H1 (cell line): ENCODE measurements at regions not wholly inside any gene's neighbourhood (a gene's known extent, or its start where the extent isn't known, plus 50 kb on each side); places are given as distances from the start of the nearest gene placed in this dataset.

Experiments
- CTCF ChIA-PET: fragments of 300-600 bp; sonication (Branson Sonifier 250); formaldehyde crosslinking; loops from one replicate; lab custom pipeline; 2021; ENCODE audit not compliant: partially characterized antibody; lab: Charles Lee
- POLR2A ChIA-PET: fragments of 300-600 bp; sonication (Branson Sonifier 250); formaldehyde crosslinking; loops from one replicate; lab custom pipeline; 2021; ENCODE audit warnings: inconsistent platforms; ENCODE audit not compliant: partially characterized antibody; lab: Charles Lee
- DNase-seq, 2 experiments: peaks; one replicate each; pipeline versions ENCODE4 v3.0.0 to v3.0.0-alpha.2; 2010 to 2022; ENCODE audit warnings: low spot score in 2 of 2, low read depth in 1 of 2, mixed read lengths in 1 of 2
- FAIRE-seq: peaks from 2 replicates; lab custom pipeline; 2011; peaks lifted over from hg19 to GRCh38; lab: Jason Lieb, UNC
- H2AFZ ChIP-seq: 2 replicates; pipeline ENCODE4 v1.8.1; 2012; ENCODE audit warnings: low read length, inconsistent platforms
- H2AK5ac ChIP-seq: 2 replicates; pipeline ENCODE4 v1.6.1; 2013; ENCODE audit warnings: low read depth, low read length
- H2BK120ac ChIP-seq: replicated peaks from 2 replicates; pipeline ENCODE3; 2013; ENCODE audit warnings: low read depth, low read length, inconsistent platforms
- H2BK12ac ChIP-seq: 2 replicates; pipeline ENCODE4 v1.6.1; 2013; ENCODE audit warnings: low read depth, low read length
- H2BK15ac ChIP-seq: 2 replicates; pipeline ENCODE4 v1.6.1; 2013; ENCODE audit warnings: low read length
- H2BK20ac ChIP-seq: 2 replicates; pipeline ENCODE4 v1.6.1; 2013; ENCODE audit warnings: low read length
- H2BK5ac ChIP-seq: 2 replicates; pipeline ENCODE4 v1.6.1; 2013; ENCODE audit warnings: low read depth, low read length
- H3K14ac ChIP-seq: 2 replicates; pipeline ENCODE4 v1.6.1; 2013; ENCODE audit warnings: inconsistent platforms; ENCODE audit not compliant: insufficient read length
- H3K18ac ChIP-seq: 2 replicates; pipeline ENCODE4 v1.6.1; 2013; ENCODE audit warnings: low read length; ENCODE audit errors: extremely low read depth
- H3K23ac ChIP-seq: 2 replicates; pipeline ENCODE4 v1.6.1; 2013; ENCODE audit warnings: inconsistent platforms; ENCODE audit not compliant: insufficient read length
- H3K23me2 ChIP-seq: 2 replicates; pipeline ENCODE4 v1.6.1; 2013; ENCODE audit warnings: low read depth, low read length
- H3K27ac ChIP-seq: 2 replicates; pipeline ENCODE4 v1.6.1; 2011; ENCODE audit warnings: low read depth, low read length, inconsistent platforms
- H3K27me3 ChIP-seq, 4 experiments: replicated peaks in 1 of 4; 1 replicate in 1 of 4; 2 replicates in 3 of 4; pipeline versions ENCODE4 v1.6.1 to v1.8.1; 2011 to 2013; ENCODE audit warnings: low read length in 3 of 4, mild to moderate bottlenecking in 3 of 4, inconsistent platforms in 2 of 4, mixed read lengths in 2 of 4, moderate library complexity in 1 of 4; ENCODE audit not compliant: control insufficient read depth in 3 of 4, insufficient read depth in 3 of 4; ENCODE audit errors: extremely low read depth in 1 of 4
- H3K36me3 ChIP-seq, 4 experiments: 2 replicates each; pipeline versions ENCODE4 v1.6.1 to v1.8.1; 2011 to 2013; ENCODE audit warnings: mild to moderate bottlenecking in 4 of 4, low read length in 3 of 4, moderate library complexity in 2 of 4, control low read depth in 1 of 4, inconsistent platforms in 1 of 4; ENCODE audit not compliant: insufficient read depth in 4 of 4, control insufficient read depth in 2 of 4
- H3K4ac ChIP-seq: replicated peaks from 2 replicates; pipeline ENCODE3; 2013; ENCODE audit warnings: low read length, low read depth, mixed read lengths, inconsistent platforms; ENCODE audit not compliant: insufficient read length
- H3K4me1 ChIP-seq, 4 experiments: replicated peaks in 1 of 4; 1 replicate in 1 of 4; 2 replicates in 3 of 4; pipeline versions ENCODE4 v1.6.1 to v1.8.1; 2011 to 2013; ENCODE audit warnings: low read length in 3 of 4, inconsistent platforms in 2 of 4, mixed read lengths in 1 of 4; ENCODE audit not compliant: insufficient read depth in 4 of 4, control insufficient read depth in 3 of 4
- H3K4me2 ChIP-seq, 2 experiments: 2 replicates each; pipeline versions ENCODE4 v1.6.1 to v1.8.1; 2011 to 2013; ENCODE audit warnings: low read depth in 2 of 2, low read length in 2 of 2, control low read depth in 1 of 2, inconsistent platforms in 1 of 2, mild to moderate bottlenecking in 1 of 2; ENCODE audit not compliant: insufficient read depth in 1 of 2
- H3K4me3 ChIP-seq, 4 experiments: fragments of 200-600, 300-600 bp in 1 of 4; sonication (generic), shearing (Covaris generic), sonication (Bioruptor Twin) in 1 of 4; 2 replicates each; pipeline versions ENCODE4 v1.5.1 to v1.8.1; 2011 to 2016; ENCODE audit warnings: low read length in 4 of 4, low read depth in 3 of 4, control low read depth in 2 of 4, inconsistent platforms in 2 of 4, mild to moderate bottlenecking in 2 of 4, mixed read lengths in 1 of 4, moderate library complexity in 1 of 4; ENCODE audit not compliant: insufficient read depth in 2 of 4; ENCODE audit errors: extremely low read depth in 1 of 4
- H3K56ac ChIP-seq: replicated peaks from 2 replicates; pipeline ENCODE3; 2013; ENCODE audit warnings: low read depth, mild to moderate bottlenecking, mixed read lengths, low read length, inconsistent platforms; ENCODE audit not compliant: insufficient read length
- H3K79me1 ChIP-seq: 2 replicates; pipeline ENCODE4 v1.6.1; 2013; ENCODE audit warnings: low read depth, low read length, control low read depth
- H3K79me2 ChIP-seq, 2 experiments: 2 replicates each; pipeline versions ENCODE4 v1.6.1 to v1.8.1; 2012 to 2013; ENCODE audit warnings: low read length in 2 of 2, mild to moderate bottlenecking in 2 of 2, inconsistent platforms in 1 of 2; ENCODE audit not compliant: insufficient read depth in 2 of 2, control insufficient read depth in 1 of 2
- H3K9ac ChIP-seq, 4 experiments: replicated peaks in 1 of 4; 1 replicate in 1 of 4; 2 replicates in 3 of 4; pipeline versions ENCODE4 v1.6.1 to v1.8.1; 2011 to 2013; ENCODE audit warnings: low read depth in 3 of 4, low read length in 3 of 4, control low read depth in 2 of 4, mild to moderate bottlenecking in 2 of 4, moderate library complexity in 2 of 4, inconsistent platforms in 1 of 4; ENCODE audit errors: extremely low read depth in 1 of 4
- H3K9me3 ChIP-seq, 2 experiments: 2 replicates each; pipeline versions ENCODE4 v1.6.1 to v1.8.1; 2012 to 2013; ENCODE audit warnings: mild to moderate bottlenecking in 2 of 2, moderate library complexity in 2 of 2, control low read depth in 1 of 2, inconsistent platforms in 1 of 2, low read depth in 1 of 2, low read length in 1 of 2, mixed read lengths in 1 of 2; ENCODE audit not compliant: insufficient read depth in 2 of 2
- H4K20me1 ChIP-seq, 2 experiments: replicated peaks in 1 of 2; 2 replicates each; pipeline versions ENCODE3 to v1.8.1; 2011 to 2013; ENCODE audit warnings: inconsistent platforms in 2 of 2, low read length in 2 of 2, mild to moderate bottlenecking in 1 of 2; ENCODE audit not compliant: insufficient read depth in 2 of 2, control insufficient read depth in 1 of 2
- H4K5ac ChIP-seq: 2 replicates; pipeline ENCODE4 v1.6.1; 2013; ENCODE audit warnings: low read length, low read depth, mixed read lengths, inconsistent platforms; ENCODE audit not compliant: insufficient read length
- H4K8ac ChIP-seq: 2 replicates; pipeline ENCODE4 v1.8.0; 2013; ENCODE audit warnings: mild to moderate bottlenecking, moderate library complexity, low read length, inconsistent platforms; ENCODE audit not compliant: insufficient read depth; ENCODE audit errors: extremely low read depth
- H4K91ac ChIP-seq: replicated peaks from 2 replicates; pipeline ENCODE3; 2013; ENCODE audit warnings: low read length, mixed read lengths, inconsistent platforms; ENCODE audit not compliant: insufficient read length
- SP2 ChIP-seq: IDR thresholded peaks from 2 replicates; pipeline ENCODE4 v1.6.1; 2012; ENCODE audit warnings: mild to moderate bottlenecking, low read length, inconsistent platforms
- WGBS, 2 experiments: shearing (Covaris generic) in 1 of 2; methylation state at CpG; one replicate each; pipeline versions ENCODE4 v1.1.6 to v1.1.7; 2013 to 2015; ENCODE audit warnings: low lambda C conversion rate in 2 of 2, mixed read lengths in 2 of 2, inconsistent platforms in 1 of 2, low coverage in 1 of 2, missing lambda C conversion rate in 1 of 2; ENCODE audit not compliant: insufficient replicate concordance in 2 of 2, insufficient coverage in 1 of 2, insufficient read length in 1 of 2; ENCODE audit errors: extremely low coverage in 1 of 2, missing lambda C conversion rate in 1 of 2; 5-methylcytosine and 5-hydroxymethylcytosine counted together

GRCh38 chr11:39434466-39434865, 2025.0 kb downstream of the LRRC4C start:
- Histone ChIP-seq H3K79me1 (no peaks in the 10 kb centered on the region), H2BK5ac (no peak overlapping the region), H2BK15ac (no peak overlapping the region), H4K5ac (no peak overlapping the region), H4K20me1 (no peaks in the 10 kb centered on the region), H3K4me1 (no peaks in the 10 kb centered on the region; a peak in 1 of 7 replicates), H3K79me2 (no peaks in the 10 kb centered on the region), H3K14ac (no peak overlapping the region), H2AFZ (no peak overlapping the region), H3K18ac (no peak overlapping the region), H3K56ac (no peak overlapping the region), H3K9me3 (no peaks in the 10 kb centered on the region), H3K23ac (no peak overlapping the region), H2BK20ac (no peak overlapping the region), H3K9ac (no peak overlapping the region), H3K27me3 (no peaks in the 10 kb centered on the region), H2BK12ac (no peak overlapping the region), H3K27ac (no peak overlapping the region), H3K23me2 (no peaks in the 10 kb centered on the region), H2BK120ac (no peak overlapping the region), H4K91ac (no peak overlapping the region), H3K4me2 (no peak overlapping the region), H4K8ac (no peak overlapping the region), H3K4me3 (no peak overlapping the region), H3K36me3 (no peaks in the 10 kb centered on the region), H3K4ac (no peak overlapping the region), H2AK5ac (no peak overlapping the region)
- FAIRE-seq (no peak), DNase-seq (no peak)
- WGBS, 2 experiments: 77% methylated on average over 1 of the region's 1 CpG; no CpG with 5 or more reads in 1 of the 2 experiments
- ChIA-PET POLR2A (no interaction called here), CTCF (no interaction called here)
- TF ChIP-seq SP2: no peak
